DOHH2 (cell line): ENCODE measurements at regions not wholly inside any gene's neighbourhood (a gene's known extent, or its start where the extent isn't known, plus 50 kb on each side); places are given as distances from the start of the nearest gene placed in this dataset.

Experiments used
- H3F3A ChIP-seq: fragments of 200-600 bp; sonication (generic), shearing (Covaris generic); 2 replicates; pipeline ENCODE4 v1.6.0; 2016; ENCODE audit warnings: antibody characterized with exemption, mild to moderate bottlenecking; ENCODE audit not compliant: control insufficient read depth, insufficient read depth
- H3K27ac ChIP-seq: fragments of 200-600 bp; sonication (generic); 2 replicates; pipeline ENCODE4 v1.5.1; 2014; ENCODE audit warnings: low read depth, mild to moderate bottlenecking, low read length, moderate library complexity
- H3K27me3 ChIP-seq: fragments of 200-600 bp; sonication (generic); 2 replicates; pipeline ENCODE4 v1.6.1; 2014; ENCODE audit warnings: mild to moderate bottlenecking, low read length, mixed read lengths; ENCODE audit not compliant: control insufficient read depth
- H3K36me3 ChIP-seq: fragments of 200-600 bp; sonication (generic); 2 replicates; pipeline ENCODE4 v1.6.1; 2014; ENCODE audit warnings: mild to moderate bottlenecking, low read length, moderate library complexity, mixed read lengths; ENCODE audit not compliant: control insufficient read depth
- H3K4me1 ChIP-seq: fragments of 200-600 bp; sonication (generic); 2 replicates; pipeline ENCODE4 v1.6.1; 2014; ENCODE audit warnings: mild to moderate bottlenecking, low read length, mixed read lengths; ENCODE audit not compliant: control insufficient read depth
- H3K4me2 ChIP-seq: fragments of 200-600 bp; sonication (generic); 2 replicates; pipeline ENCODE4 v1.6.0; 2014; ENCODE audit warnings: mild to moderate bottlenecking, low read length, moderate library complexity
- H3K4me3 ChIP-seq: fragments of 200-600 bp; sonication (generic); 2 replicates; pipeline ENCODE4 v1.5.1; 2014; ENCODE audit warnings: mild to moderate bottlenecking, low read length, mixed read lengths
- H3K79me2 ChIP-seq: fragments of 200-600 bp; sonication (generic); 2 replicates; pipeline ENCODE4 v1.6.1; 2014; ENCODE audit warnings: mild to moderate bottlenecking, low read length, mixed read lengths; ENCODE audit not compliant: control insufficient read depth
- H3K9me2 ChIP-seq: fragments of 200-600 bp; sonication (generic); replicated peaks from 2 replicates; pipeline ENCODE4 v1.6.1; 2014; ENCODE audit warnings: mild to moderate bottlenecking, low read length, mixed read lengths; ENCODE audit not compliant: control insufficient read depth
- H3K9me3 ChIP-seq: fragments of 200-600 bp; sonication (generic); 2 replicates; pipeline ENCODE4 v1.6.1; 2014; ENCODE audit warnings: antibody characterized with exemption, low read length, mixed read lengths; ENCODE audit not compliant: control insufficient read depth, insufficient read depth
- H4K20me1 ChIP-seq: fragments of 200-600 bp; sonication (generic); 2 replicates; pipeline ENCODE4 v1.6.0; 2014; ENCODE audit warnings: low read depth, mild to moderate bottlenecking, antibody characterized with exemption, low read length, moderate library complexity; ENCODE audit not compliant: control insufficient read depth, insufficient read depth
- CTCF ChIP-seq: fragments of 200-600 bp; sonication (generic); IDR thresholded peaks from one replicate; pipeline ENCODE4 v1.5.1; 2014; ENCODE audit warnings: antibody characterized with exemption, mild to moderate bottlenecking, low read depth, low read length; ENCODE audit not compliant: poor library complexity, severe bottlenecking
- EZH2phosphoT487 ChIP-seq: fragments of 200-600 bp; sonication (generic); IDR thresholded peaks from 2 replicates; pipeline ENCODE4 v1.6.1; 2017; ENCODE audit warnings: borderline replicate concordance, mild to moderate bottlenecking, antibody characterized with exemption, low read length, moderate library complexity, mixed read lengths

- no peaks in the 10 kb centered on the region for H3K27me3 ChIP-seq
- no peak overlapping the region for H3K4me3 ChIP-seq
- TF ChIP-seq EZH2phosphoT487 (no peak), CTCF (no peak)
- H3K27ac ChIP-seq, result no peak overlapping the region
- H3F3A ChIP-seq, result no peaks in the 10 kb centered on the region
- H3K4me2 ChIP-seq, result no peak overlapping the region
- no peaks in the 10 kb centered on the region for H3K9me2 ChIP-seq
- H4K20me1 ChIP-seq, result no peaks in the 10 kb centered on the region
- H3K9me3 ChIP-seq, result no peaks in the 10 kb centered on the region
- no peaks in the 10 kb centered on the region for H3K4me1 ChIP-seq
- H3K36me3 ChIP-seq, result no peaks in the 10 kb centered on the region
- no peaks in the 10 kb centered on the region for H3K79me2 ChIP-seq
Observed at GRCh38 chr12:30219047-30219446, 435.3 kb upstream of the TMTC1 start.

GRCh38 chr12:30218073-30218472 lies 434.3 kb upstream of the TMTC1 start:
- H3K4me2 ChIP-seq, result no peak overlapping the region
- TF ChIP-seq EZH2phosphoT487 (no peak), CTCF (no peak)

GRCh38 chr12:30213166-30213565 lies 429.4 kb upstream of the TMTC1 start:
- Histone ChIP-seq H3K9me2 (no peaks in the 10 kb centered on the region), H4K20me1 (no peaks in the 10 kb centered on the region), H3F3A (no peaks in the 10 kb centered on the region), H3K79me2 (no peaks in the 10 kb centered on the region), H3K27ac (no peak overlapping the region), H3K4me2 (no peak overlapping the region), H3K4me1 (no peaks in the 10 kb centered on the region), H3K27me3 (no peaks in the 10 kb centered on the region), H3K4me3 (no peak overlapping the region), H3K36me3 (no peaks in the 10 kb centered on the region), H3K9me3 (no peaks in the 10 kb centered on the region)
- no peak for TF ChIP-seq CTCF
- no peak for TF ChIP-seq EZH2phosphoT487

More at GRCh38 chr12:30218073-30218472, 434.3 kb upstream of the TMTC1 start:
- no peaks in the 10 kb centered on the region for H3K79me2 ChIP-seq
- H4K20me1 ChIP-seq, result no peaks in the 10 kb centered on the region
- no peaks in the 10 kb centered on the region for H3F3A ChIP-seq
- H3K27me3 ChIP-seq, result no peaks in the 10 kb centered on the region
- no peaks in the 10 kb centered on the region for H3K9me3 ChIP-seq
- H3K27ac ChIP-seq, result no peak overlapping the region
- no peaks in the 10 kb centered on the region for H3K36me3 ChIP-seq
- H3K4me1 ChIP-seq, result no peaks in the 10 kb centered on the region
- no peak overlapping the region for H3K4me3 ChIP-seq
- H3K9me2 ChIP-seq, result no peaks in the 10 kb centered on the region

- Histone ChIP-seq H3K4me2 (no peak overlapping the region), H3K4me3 (no peak overlapping the region), H3K36me3 (no peaks in the 10 kb centered on the region), H3K4me1 (no peaks in the 10 kb centered on the region), H3K9me2 (no peaks in the 10 kb centered on the region), H4K20me1 (no peaks in the 10 kb centered on the region), H3K27ac (no peak overlapping the region), H3K9me3 (no peaks in the 10 kb centered on the region), H3K79me2 (no peaks in the 10 kb centered on the region), H3F3A (no peaks in the 10 kb centered on the region), H3K27me3 (no peaks in the 10 kb centered on the region)
- no peak for TF ChIP-seq CTCF
- no peak for TF ChIP-seq EZH2phosphoT487
Observed at GRCh38 chr12:30211743-30212142, 428.0 kb upstream of the TMTC1 start.
